ENCODE measurements at regions not wholly inside any gene's neighbourhood (a gene's known extent, or its start where the extent isn't known, plus 50 kb on each side); places are given as distances from the start of the nearest gene placed in this dataset.

- no peak for DNase-seq
These were observed 65.8 kb upstream of the ZNF91 start for GRCh38 chr19:23461120-23461519.

- no peak for DNase-seq
These were observed 65.4 kb upstream of the ZNF91 start for GRCh38 chr19:23460656-23461055.
